PFSK-1 (cell line): ENCODE measurements at regions not wholly inside any gene's neighbourhood (a gene's known extent, or its start where the extent isn't known, plus 50 kb on each side); places are given as distances from the start of the nearest gene placed in this dataset.

Experiments used
- POLR2AphosphoS5 ChIP-seq: IDR thresholded peaks from 2 replicates; pipeline ENCODE4 v1.6.1; 2012; ENCODE audit warnings: low read depth, mild to moderate bottlenecking, control low read depth, low read length, moderate library complexity
- REST ChIP-seq, 2 experiments: IDR thresholded peaks; 2 replicates each; pipeline versions ENCODE4 v1.6.1 to v1.8.0; 2011 to 2012; ENCODE audit warnings: low read depth in 2 of 2, low read length in 2 of 2, control low read depth in 1 of 2, inconsistent platforms in 1 of 2, mild to moderate bottlenecking in 1 of 2, moderate library complexity in 1 of 2; ENCODE audit not compliant: insufficient read depth in 1 of 2
- SIN3A ChIP-seq: IDR thresholded peaks from 2 replicates; pipeline ENCODE4 v1.6.1; 2012; ENCODE audit warnings: mild to moderate bottlenecking, low read length, moderate library complexity, borderline replicate concordance; ENCODE audit not compliant: insufficient read depth
- TAF1 ChIP-seq: IDR thresholded peaks from 2 replicates; pipeline ENCODE4 v1.6.1; 2012; ENCODE audit warnings: low read length, control low read depth, borderline replicate concordance; ENCODE audit not compliant: insufficient read depth

DNA sequence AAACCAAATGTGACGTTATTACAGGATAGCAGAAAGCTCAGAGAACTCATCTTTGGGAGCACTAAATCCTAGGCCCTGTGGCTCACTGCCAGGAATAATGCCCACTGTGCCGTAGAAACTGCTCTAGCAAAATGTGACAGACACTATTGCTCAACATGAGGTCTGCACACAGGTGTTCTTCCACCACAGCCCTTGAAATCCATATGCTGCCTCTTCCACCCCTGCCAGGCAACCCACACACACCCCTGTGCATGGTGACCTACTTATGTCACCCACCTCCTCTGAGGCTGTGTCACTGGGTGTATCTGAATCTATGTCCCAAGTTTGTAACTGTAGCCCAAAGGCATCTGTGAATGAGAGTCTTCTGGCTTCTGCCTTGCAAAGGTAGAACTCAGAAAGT, 66.1 kb upstream of the MBOAT2 start:
- TF ChIP-seq POLR2AphosphoS5: no peak
- TF ChIP-seq SIN3A: no peak
- TF ChIP-seq REST (IDR thresholded peaks at IDR 0.05; ENCODE audit: insufficient read depth in 1 of 2, low read depth in 2 of 2, low read length in 2 of 2): no peak
- TF ChIP-seq TAF1: no peak
